NT2/D1 (cell line): ENCODE measurements at regions not wholly inside any gene's neighbourhood (a gene's known extent, or its start where the extent isn't known, plus 50 kb on each side); places are given as distances from the start of the nearest gene placed in this dataset.

ENCODE experiments used
- DNase-seq: peaks from one replicate; pipeline ENCODE4 v3.0.0-alpha.2; 2011; ENCODE audit warnings: low read depth, low spot score
- H3K27me3 ChIP-seq: 2 replicates; pipeline ENCODE4 v1.6.0; 2011; ENCODE audit warnings: mild to moderate bottlenecking; ENCODE audit not compliant: insufficient read length, insufficient read depth
- H3K36me3 ChIP-seq: 2 replicates; pipeline ENCODE4 v1.6.1; 2011; ENCODE audit warnings: mild to moderate bottlenecking, low read length, mixed read lengths; ENCODE audit not compliant: insufficient read depth, insufficient read length
- H3K4me1 ChIP-seq: 2 replicates; pipeline ENCODE4 v1.5.1; 2011; ENCODE audit not compliant: insufficient read depth, insufficient read length
- H3K4me3 ChIP-seq: 2 replicates; pipeline ENCODE4 v1.5.1; 2011; ENCODE audit warnings: low read depth; ENCODE audit not compliant: insufficient read length
- H3K9ac ChIP-seq: 2 replicates; pipeline ENCODE4 v1.6.0; 2011; ENCODE audit warnings: low read depth; ENCODE audit not compliant: insufficient read length
- H3K9me3 ChIP-seq: 2 replicates; pipeline ENCODE4 v1.5.1; 2011; ENCODE audit warnings: mild to moderate bottlenecking, low read length; ENCODE audit not compliant: insufficient read depth
- SUZ12 ChIP-seq: IDR thresholded peaks from 2 replicates; pipeline ENCODE4 v1.6.1; 2011; ENCODE audit not compliant: insufficient read length, insufficient read depth; ENCODE audit errors: extremely low read depth
- YY1 ChIP-seq: IDR thresholded peaks from 2 replicates; pipeline ENCODE4 v1.6.1; 2011; ENCODE audit not compliant: insufficient read length, insufficient read depth
- ZNF274 ChIP-seq: IDR thresholded peaks from 2 replicates; pipeline ENCODE4 v1.6.1; 2011; ENCODE audit warnings: mild to moderate bottlenecking, low read depth, low read length

- Histone ChIP-seq H3K36me3 (no peaks in the 10 kb centered on the region), H3K9me3 (no peaks in the 10 kb centered on the region), H3K4me3 (no peak overlapping the region), H3K27me3 (no peaks in the 10 kb centered on the region), H3K4me1 (no peaks in the 10 kb centered on the region), H3K9ac (no peak overlapping the region)
- no peak for DNase-seq
- TF ChIP-seq YY1 (no peak), ZNF274 (no peak), SUZ12 (no peak)
Measured at GRCh38 chr7:84674236-84674913, 479.8 kb upstream of the SEMA3A start.

GRCh38 chr7:84669177-84669732, 474.7 kb upstream of the SEMA3A start:
- Histone ChIP-seq H3K36me3 (no peaks in the 10 kb centered on the region), H3K9me3 (no peaks in the 10 kb centered on the region), H3K9ac (no peak overlapping the region), H3K4me1 (no peaks in the 10 kb centered on the region), H3K27me3 (no peaks in the 10 kb centered on the region), H3K4me3 (no peak overlapping the region)
- TF ChIP-seq ZNF274 (no peak), YY1 (no peak), SUZ12 (no peak)
- no peak for DNase-seq

- TF ChIP-seq SUZ12 (no peak), ZNF274 (no peak)
- Histone ChIP-seq H3K27me3 (no peaks in the 10 kb centered on the region), H3K9ac (no peak overlapping the region), H3K36me3 (no peaks in the 10 kb centered on the region), H3K4me1 (no peaks in the 10 kb centered on the region), H3K4me3 (no peak overlapping the region), H3K9me3 (no peaks in the 10 kb centered on the region)
- DNase-seq = no peak
Measured at GRCh38 chr7:84668116-84668515, 473.5 kb upstream of the SEMA3A start.

DNA sequence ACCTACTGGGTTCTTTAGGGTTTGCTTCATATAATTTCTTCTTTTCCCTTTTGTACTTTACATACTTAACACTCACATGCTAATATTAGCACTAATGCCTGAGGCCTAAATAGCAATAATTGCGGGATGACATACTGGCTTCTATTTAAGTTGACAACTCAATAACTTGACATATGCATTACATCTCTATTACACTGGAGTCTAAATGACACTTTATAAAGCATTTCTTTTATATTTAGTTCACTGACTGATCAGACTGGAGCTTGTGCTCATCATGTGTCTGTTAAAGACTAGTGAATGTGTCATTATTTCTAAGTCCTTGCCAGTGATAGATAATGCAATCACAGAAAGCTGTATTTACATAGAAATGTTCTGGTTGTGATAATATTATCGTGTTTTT, 472.1 kb upstream of the SEMA3A start:
- Histone ChIP-seq H3K9me3 (no peaks in the 10 kb centered on the region), H3K36me3 (no peaks in the 10 kb centered on the region), H3K4me1 (no peaks in the 10 kb centered on the region), H3K9ac (no peak overlapping the region), H3K4me3 (no peak overlapping the region), H3K27me3 (no peaks in the 10 kb centered on the region)
- TF ChIP-seq ZNF274 (no peak), YY1 (no peak), SUZ12 (no peak)
- no peak for DNase-seq

GRCh38 chr7:84665339-84665738, 470.8 kb upstream of the SEMA3A start:
- Histone ChIP-seq H3K27me3 (no peaks in the 10 kb centered on the region), H3K9ac (no peak overlapping the region), H3K36me3 (no peaks in the 10 kb centered on the region), H3K4me3 (no peak overlapping the region), H3K4me1 (no peaks in the 10 kb centered on the region), H3K9me3 (no peaks in the 10 kb centered on the region)
- TF ChIP-seq SUZ12 (no peak), ZNF274 (no peak), YY1 (no peak)
- no peak for DNase-seq

GRCh38 chr7:84664626-84665025, 470.0 kb upstream of the SEMA3A start:
- no peak for TF ChIP-seq ZNF274
- no peak for TF ChIP-seq SUZ12
- TF ChIP-seq YY1 = no peak
- no peaks in the 10 kb centered on the region for H3K36me3 ChIP-seq
- H3K9ac ChIP-seq = no peak overlapping the region
- no peaks in the 10 kb centered on the region for H3K27me3 ChIP-seq
- no peaks in the 10 kb centered on the region for H3K9me3 ChIP-seq
- H3K4me1 ChIP-seq = no peaks in the 10 kb centered on the region
- no peak for DNase-seq
- no peak overlapping the region for H3K4me3 ChIP-seq

GRCh38 chr7:84663224-84663623, 468.6 kb upstream of the SEMA3A start:
- Histone ChIP-seq H3K4me1 (no peaks in the 10 kb centered on the region), H3K36me3 (no peaks in the 10 kb centered on the region), H3K27me3 (no peaks in the 10 kb centered on the region), H3K9me3 (no peaks in the 10 kb centered on the region), H3K4me3 (no peak overlapping the region), H3K9ac (no peak overlapping the region)
- DNase-seq = no peak
- TF ChIP-seq SUZ12 (no peak), ZNF274 (no peak), YY1 (no peak)

DNA sequence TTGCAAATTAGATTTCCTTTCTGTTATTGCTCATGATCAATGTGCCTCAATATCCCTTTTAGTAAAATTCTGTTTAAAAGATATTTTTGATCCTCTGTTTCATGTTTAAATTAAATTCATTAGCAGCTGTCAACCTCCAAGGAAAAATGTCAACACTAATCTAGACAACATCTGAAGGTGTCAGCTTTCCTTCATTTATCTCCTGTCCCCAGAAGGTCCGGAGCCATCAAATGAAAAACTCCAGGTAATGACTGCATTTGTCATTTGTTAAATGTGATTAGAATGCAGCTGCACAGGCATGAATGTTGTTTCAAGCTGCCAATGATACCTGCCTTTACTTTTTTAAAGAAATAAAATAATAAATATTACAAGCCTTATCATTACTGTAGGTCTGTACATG, 463.7 kb upstream of the SEMA3A start:
- Histone ChIP-seq H3K27me3 (no peaks in the 10 kb centered on the region), H3K36me3 (no peaks in the 10 kb centered on the region), H3K9ac (no peak overlapping the region), H3K9me3 (no peaks in the 10 kb centered on the region), H3K4me3 (no peak overlapping the region), H3K4me1 (no peaks in the 10 kb centered on the region)
- no peak for DNase-seq
- no peak for TF ChIP-seq YY1
